ENCODE measurements at regions not wholly inside any gene's neighbourhood (a gene's known extent, or its start where the extent isn't known, plus 50 kb on each side); places are given as distances from the start of the nearest gene placed in this dataset.

- TF ChIP-seq POLR2A (IDR thresholded peaks at IDR 0.05; ENCODE audit: low read depth, low read length) (no peak), POLR2AphosphoS5 (IDR thresholded peaks at IDR 0.05; ENCODE audit: low read depth, low read length) (no peak), TAF1 (IDR thresholded peaks at IDR 0.05; ENCODE audit: low read depth, low read length) (no peak), SPI1 (IDR thresholded peaks at IDR 0.05; ENCODE audit: low read depth, low read length) (no peak)
Measured at GRCh38 chr3:25901796-25902195, 111.9 kb downstream of the OXSM start.

Measured in GM12891 (cell line).